ENCODE measurements at regions not wholly inside any gene's neighbourhood (a gene's known extent, or its start where the extent isn't known, plus 50 kb on each side); places are given as distances from the start of the nearest gene placed in this dataset.

GRCh38 chr7:32200646-32201045 is 130.4 kb upstream of the PDE1C start:
- no peak for TF ChIP-seq CTCF (IDR thresholded peaks at IDR 0.05)
- TF ChIP-seq ZFX (IDR thresholded peaks at IDR 0.05; ENCODE audit: borderline replicate concordance), result no peak

Data from 22Rv1 (cell line).